ENCODE measurements at regions not wholly inside any gene's neighbourhood (a gene's known extent, or its start where the extent isn't known, plus 50 kb on each side); places are given as distances from the start of the nearest gene placed in this dataset.

DNA sequence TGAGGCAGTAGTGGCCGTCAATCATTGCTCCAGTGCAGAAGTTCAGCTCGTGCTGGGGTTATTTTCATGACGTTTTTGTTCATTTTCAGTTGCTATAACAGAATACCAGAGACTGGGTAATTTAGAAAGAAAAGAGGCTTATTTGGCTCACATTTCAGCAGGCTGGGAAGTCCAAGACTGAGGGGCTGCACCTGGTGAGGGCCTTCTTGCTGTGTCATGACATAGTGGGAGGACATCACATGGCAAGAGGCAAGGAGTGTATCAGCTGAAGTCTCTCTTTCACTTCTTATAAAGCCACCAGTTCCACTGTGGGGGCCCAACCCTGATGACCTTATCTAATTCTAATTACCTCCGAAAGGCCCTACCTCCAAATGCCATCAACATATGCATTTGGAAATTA, 58.0 kb upstream of the DPP10 start:
- no peak for TF ChIP-seq PHF20 (CRISPR knock-in tag; IDR thresholded peaks at IDR 0.05)
- no peak for TF ChIP-seq ZNF30 (CRISPR knock-in tag; IDR thresholded peaks at IDR 0.05)
- TF ChIP-seq, protein P1, sequence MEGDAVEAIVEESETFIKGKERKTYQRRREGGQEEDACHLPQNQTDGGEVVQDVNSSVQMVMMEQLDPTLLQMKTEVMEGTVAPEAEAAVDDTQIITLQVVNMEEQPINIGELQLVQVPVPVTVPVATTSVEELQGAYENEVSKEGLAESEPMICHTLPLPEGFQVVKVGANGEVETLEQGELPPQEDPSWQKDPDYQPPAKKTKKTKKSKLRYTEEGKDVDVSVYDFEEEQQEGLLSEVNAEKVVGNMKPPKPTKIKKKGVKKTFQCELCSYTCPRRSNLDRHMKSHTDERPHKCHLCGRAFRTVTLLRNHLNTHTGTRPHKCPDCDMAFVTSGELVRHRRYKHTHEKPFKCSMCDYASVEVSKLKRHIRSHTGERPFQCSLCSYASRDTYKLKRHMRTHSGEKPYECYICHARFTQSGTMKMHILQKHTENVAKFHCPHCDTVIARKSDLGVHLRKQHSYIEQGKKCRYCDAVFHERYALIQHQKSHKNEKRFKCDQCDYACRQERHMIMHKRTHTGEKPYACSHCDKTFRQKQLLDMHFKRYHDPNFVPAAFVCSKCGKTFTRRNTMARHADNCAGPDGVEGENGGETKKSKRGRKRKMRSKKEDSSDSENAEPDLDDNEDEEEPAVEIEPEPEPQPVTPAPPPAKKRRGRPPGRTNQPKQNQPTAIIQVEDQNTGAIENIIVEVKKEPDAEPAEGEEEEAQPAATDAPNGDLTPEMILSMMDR (CRISPR knock-in tag; IDR thresholded peaks at IDR 0.05), result no peak
- TF ChIP-seq MAFK (conservative IDR thresholded peaks at IDR 0.05 in 1 of 2, IDR thresholded peaks at IDR 0.05 in 1 of 2; ENCODE audit: low read length in 2 of 2), result no peak
- TF ChIP-seq NCOA1 (CRISPR knock-in tag; IDR thresholded peaks at IDR 0.05), result no peak
- no peak for TF ChIP-seq GATAD2A (CRISPR knock-in tag; IDR thresholded peaks at IDR 0.05)
- TF ChIP-seq, protein P2, sequence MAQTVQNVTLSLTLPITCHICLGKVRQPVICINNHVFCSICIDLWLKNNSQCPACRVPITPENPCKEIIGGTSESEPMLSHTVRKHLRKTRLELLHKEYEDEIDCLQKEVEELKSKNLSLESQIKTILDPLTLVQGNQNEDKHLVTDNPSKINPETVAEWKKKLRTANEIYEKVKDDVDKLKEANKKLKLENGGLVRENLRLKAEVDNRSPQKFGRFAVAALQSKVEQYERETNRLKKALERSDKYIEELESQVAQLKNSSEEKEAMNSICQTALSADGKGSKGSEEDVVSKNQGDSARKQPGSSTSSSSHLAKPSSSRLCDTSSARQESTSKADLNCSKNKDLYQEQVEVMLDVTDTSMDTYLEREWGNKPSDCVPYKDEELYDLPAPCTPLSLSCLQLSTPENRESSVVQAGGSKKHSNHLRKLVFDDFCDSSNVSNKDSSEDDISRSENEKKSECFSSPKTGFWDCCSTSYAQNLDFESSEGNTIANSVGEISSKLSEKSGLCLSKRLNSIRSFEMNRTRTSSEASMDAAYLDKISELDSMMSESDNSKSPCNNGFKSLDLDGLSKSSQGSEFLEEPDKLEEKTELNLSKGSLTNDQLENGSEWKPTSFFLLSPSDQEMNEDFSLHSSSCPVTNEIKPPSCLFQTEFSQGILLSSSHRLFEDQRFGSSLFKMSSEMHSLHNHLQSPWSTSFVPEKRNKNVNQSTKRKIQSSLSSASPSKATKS (CRISPR knock-in tag; IDR thresholded peaks at IDR 0.05), result no peak
- no peak for TF ChIP-seq ZNF3 (CRISPR knock-in tag; IDR thresholded peaks at IDR 0.05)
- TF ChIP-seq, protein P3, sequence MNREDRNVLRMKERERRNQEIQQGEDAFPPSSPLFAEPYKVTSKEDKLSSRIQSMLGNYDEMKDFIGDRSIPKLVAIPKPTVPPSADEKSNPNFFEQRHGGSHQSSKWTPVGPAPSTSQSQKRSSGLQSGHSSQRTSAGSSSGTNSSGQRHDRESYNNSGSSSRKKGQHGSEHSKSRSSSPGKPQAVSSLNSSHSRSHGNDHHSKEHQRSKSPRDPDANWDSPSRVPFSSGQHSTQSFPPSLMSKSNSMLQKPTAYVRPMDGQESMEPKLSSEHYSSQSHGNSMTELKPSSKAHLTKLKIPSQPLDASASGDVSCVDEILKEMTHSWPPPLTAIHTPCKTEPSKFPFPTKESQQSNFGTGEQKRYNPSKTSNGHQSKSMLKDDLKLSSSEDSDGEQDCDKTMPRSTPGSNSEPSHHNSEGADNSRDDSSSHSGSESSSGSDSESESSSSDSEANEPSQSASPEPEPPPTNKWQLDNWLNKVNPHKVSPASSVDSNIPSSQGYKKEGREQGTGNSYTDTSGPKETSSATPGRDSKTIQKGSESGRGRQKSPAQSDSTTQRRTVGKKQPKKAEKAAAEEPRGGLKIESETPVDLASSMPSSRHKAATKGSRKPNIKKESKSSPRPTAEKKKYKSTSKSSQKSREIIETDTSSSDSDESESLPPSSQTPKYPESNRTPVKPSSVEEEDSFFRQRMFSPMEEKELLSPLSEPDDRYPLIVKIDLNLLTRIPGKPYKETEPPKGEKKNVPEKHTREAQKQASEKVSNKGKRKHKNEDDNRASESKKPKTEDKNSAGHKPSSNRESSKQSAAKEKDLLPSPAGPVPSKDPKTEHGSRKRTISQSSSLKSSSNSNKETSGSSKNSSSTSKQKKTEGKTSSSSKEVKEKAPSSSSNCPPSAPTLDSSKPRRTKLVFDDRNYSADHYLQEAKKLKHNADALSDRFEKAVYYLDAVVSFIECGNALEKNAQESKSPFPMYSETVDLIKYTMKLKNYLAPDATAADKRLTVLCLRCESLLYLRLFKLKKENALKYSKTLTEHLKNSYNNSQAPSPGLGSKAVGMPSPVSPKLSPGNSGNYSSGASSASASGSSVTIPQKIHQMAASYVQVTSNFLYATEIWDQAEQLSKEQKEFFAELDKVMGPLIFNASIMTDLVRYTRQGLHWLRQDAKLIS (CRISPR knock-in tag; IDR thresholded peaks at IDR 0.05), result no peak
- TF ChIP-seq, protein P4, sequence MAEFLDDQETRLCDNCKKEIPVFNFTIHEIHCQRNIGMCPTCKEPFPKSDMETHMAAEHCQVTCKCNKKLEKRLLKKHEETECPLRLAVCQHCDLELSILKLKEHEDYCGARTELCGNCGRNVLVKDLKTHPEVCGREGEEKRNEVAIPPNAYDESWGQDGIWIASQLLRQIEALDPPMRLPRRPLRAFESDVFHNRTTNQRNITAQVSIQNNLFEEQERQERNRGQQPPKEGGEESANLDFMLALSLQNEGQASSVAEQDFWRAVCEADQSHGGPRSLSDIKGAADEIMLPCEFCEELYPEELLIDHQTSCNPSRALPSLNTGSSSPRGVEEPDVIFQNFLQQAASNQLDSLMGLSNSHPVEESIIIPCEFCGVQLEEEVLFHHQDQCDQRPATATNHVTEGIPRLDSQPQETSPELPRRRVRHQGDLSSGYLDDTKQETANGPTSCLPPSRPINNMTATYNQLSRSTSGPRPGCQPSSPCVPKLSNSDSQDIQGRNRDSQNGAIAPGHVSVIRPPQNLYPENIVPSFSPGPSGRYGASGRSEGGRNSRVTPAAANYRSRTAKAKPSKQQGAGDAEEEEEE (CRISPR knock-in tag; IDR thresholded peaks at IDR 0.05; ENCODE audit: borderline replicate concordance), result no peak
- no peak for TF ChIP-seq ZNF619 (CRISPR knock-in tag; IDR thresholded peaks at IDR 0.05)
- TF ChIP-seq POLR2A (IDR thresholded peaks at IDR 0.05; ENCODE audit: insufficient read depth in 1 of 2, low read depth in 2 of 2, low read length in 2 of 2), result no peak
- TF ChIP-seq CENPT (CRISPR knock-in tag; IDR thresholded peaks at IDR 0.05; ENCODE audit: low read depth), result no peak
